Endothelial cell of umbilical vein (primary cell): ENCODE measurements at regions not wholly inside any gene's neighbourhood (a gene's known extent, or its start where the extent isn't known, plus 50 kb on each side); places are given as distances from the start of the nearest gene placed in this dataset.

Experiments used
- BruUV-seq: library from RNA; stranded (reverse); fragments of 400-500 nt; replicated peaks from 2 replicates; lab custom pipeline; 2021; lab: Mats Ljungman, UMichigan
- CTCF ChIA-PET: fragments of 300-600, 350-600 bp; sonication (Branson Sonifier 250); formaldehyde crosslinking; loops from one replicate; lab custom pipeline; 2021; ENCODE audit warnings: antibody characterized with exemption, inconsistent platforms; lab: Charles Lee
- POLR2A ChIA-PET: fragments of 300-600, 350-600 bp; sonication (Branson Sonifier 250); formaldehyde crosslinking; loops from one replicate; lab custom pipeline; 2021; ENCODE audit warnings: antibody characterized with exemption, inconsistent platforms; lab: Charles Lee
- DNase-seq: peaks from one replicate; pipeline ENCODE4 v3.0.0-alpha.2; 2011; ENCODE audit warnings: low read depth, low spot score
- FAIRE-seq: peaks from 2 replicates; lab custom pipeline; 2011; peaks lifted over from hg19 to GRCh38; lab: Jason Lieb, UNC
- H2AFZ ChIP-seq: 2 replicates; pipeline ENCODE4 v1.6.0; 2012; ENCODE audit warnings: low read depth, low read length, control low read depth, inconsistent platforms
- H3K27ac ChIP-seq: 2 replicates; pipeline ENCODE4 v1.5.1; 2011; ENCODE audit warnings: low read depth, mild to moderate bottlenecking, control low read depth, low read length, moderate library complexity; ENCODE audit not compliant: insufficient read depth
- H3K27me3 ChIP-seq, 2 experiments: 2 replicates each; pipeline versions ENCODE4 v1.6.0 to v1.6.1; 2011; ENCODE audit warnings: low read length in 2 of 2, mixed read lengths in 1 of 2; ENCODE audit not compliant: control insufficient read depth in 2 of 2, insufficient read depth in 2 of 2
- H3K36me3 ChIP-seq, 2 experiments: 2 replicates in 1 of 2; 3 replicates in 1 of 2; pipeline ENCODE4 v1.5.1; 2011; ENCODE audit warnings: low read length in 2 of 2, mild to moderate bottlenecking in 1 of 2, moderate library complexity in 1 of 2; ENCODE audit not compliant: control insufficient read depth in 2 of 2, insufficient read depth in 2 of 2; ENCODE audit errors: extremely low read depth in 1 of 2
- H3K4me1 ChIP-seq: 3 replicates; pipeline ENCODE4 v1.5.1; 2011; ENCODE audit warnings: mild to moderate bottlenecking, low read length; ENCODE audit not compliant: control insufficient read depth, insufficient read depth; ENCODE audit errors: extremely low read depth
- H3K4me2 ChIP-seq: 2 replicates; pipeline ENCODE4 v1.6.1; 2011; ENCODE audit warnings: low read length, control low read depth, mixed read lengths; ENCODE audit not compliant: insufficient read depth
- H3K4me3 ChIP-seq, 3 experiments: fragments of 200-600 bp in 1 of 3; sonication (generic), shearing (Covaris generic) in 1 of 3; replicated peaks in 1 of 3; 2 replicates each; pipeline ENCODE4 v1.5.1; 2011 to 2016; ENCODE audit warnings: control low read depth in 3 of 3, low read length in 3 of 3, mild to moderate bottlenecking in 2 of 3, inconsistent platforms in 1 of 3, low read depth in 1 of 3, moderate library complexity in 1 of 3; ENCODE audit not compliant: insufficient read depth in 1 of 3
- H3K79me2 ChIP-seq: 2 replicates; pipeline ENCODE4 v1.6.0; 2012; ENCODE audit warnings: low read length, inconsistent platforms; ENCODE audit not compliant: control insufficient read depth, insufficient read depth
- H3K9ac ChIP-seq: replicated peaks from 2 replicates; pipeline ENCODE3; 2011; ENCODE audit warnings: low read length, control low read depth; ENCODE audit not compliant: insufficient read depth; ENCODE audit errors: extremely low read depth
- H3K9me1 ChIP-seq: replicated peaks from 3 replicates; pipeline ENCODE4 v1.6.0; 2011; ENCODE audit warnings: mild to moderate bottlenecking, low read length; ENCODE audit not compliant: control insufficient read depth, insufficient read depth; ENCODE audit errors: extremely low read depth
- H3K9me3 ChIP-seq: replicated peaks from 2 replicates; pipeline ENCODE4 v1.5.1; 2012; ENCODE audit warnings: low read length, inconsistent platforms; ENCODE audit not compliant: control insufficient read depth, insufficient read depth
- H4K20me1 ChIP-seq: replicated peaks from 2 replicates; pipeline ENCODE3; 2011; ENCODE audit warnings: mild to moderate bottlenecking, low read length; ENCODE audit not compliant: control insufficient read depth, insufficient read depth; ENCODE audit errors: extremely low read depth
- CTCF ChIP-seq, 2 donors: IDR thresholded peaks; 1 replicate in 1 of 2; 2 replicates in 1 of 2; pipeline ENCODE4 v1.5.1; 2011; ENCODE audit warnings: low read length in 2 of 2, mild to moderate bottlenecking in 2 of 2, moderate library complexity in 2 of 2, control low read depth in 1 of 2, inconsistent platforms in 1 of 2, low read depth in 1 of 2; ENCODE audit not compliant: insufficient read depth in 1 of 2; ENCODE audit errors: extremely low read depth in 1 of 2
- EZH2 ChIP-seq: IDR thresholded peaks from 2 replicates; pipeline ENCODE4 v1.6.1; 2012; ENCODE audit warnings: borderline replicate concordance, low read depth, mild to moderate bottlenecking, moderate library complexity, low read length, inconsistent platforms; ENCODE audit not compliant: severe bottlenecking
- FOS ChIP-seq: IDR thresholded peaks from 2 replicates; pipeline ENCODE4 v1.6.1; 2011; ENCODE audit warnings: mild to moderate bottlenecking, low read length, moderate library complexity, borderline replicate concordance; ENCODE audit not compliant: insufficient read depth
- GATA2 ChIP-seq: IDR thresholded peaks from 2 replicates; pipeline ENCODE4 v1.7.0; 2011; ENCODE audit warnings: low read depth, mild to moderate bottlenecking, moderate library complexity, mixed read lengths, low read length; ENCODE audit not compliant: insufficient read length, insufficient read depth
- JUN ChIP-seq: IDR thresholded peaks from 2 replicates; pipeline ENCODE4 v1.6.1; 2011; ENCODE audit warnings: borderline replicate concordance, low read depth; ENCODE audit not compliant: insufficient read length, insufficient read depth
- MAX ChIP-seq: IDR thresholded peaks from 2 replicates; pipeline ENCODE4 v1.6.1; 2011; ENCODE audit not compliant: insufficient read depth, insufficient read length
- MYC ChIP-seq: IDR thresholded peaks from one replicate; pipeline ENCODE4 v1.6.1; 2011; ENCODE audit warnings: mild to moderate bottlenecking, low read depth, low read length
- POLR2A ChIP-seq: IDR thresholded peaks from 2 replicates; pipeline ENCODE4 v1.6.1; 2012; ENCODE audit warnings: low read depth, mild to moderate bottlenecking, control low read depth, low read length
- POLR2AphosphoS5 ChIP-seq: IDR thresholded peaks from 2 replicates; pipeline ENCODE4 v1.6.1; 2012; ENCODE audit warnings: low read depth, mild to moderate bottlenecking, control low read depth, low read length, moderate library complexity; ENCODE audit not compliant: insufficient read depth
- dilution Hi-C: fragments of 300-500 bp; cut with MboI; formaldehyde crosslinking; loops from one replicate; pipeline ENCODE4 v1.15.0; 2019; ENCODE audit warnings: low sequenced_read_pairs; ENCODE audit not compliant: extremely low pct_ligation_motif_present
- intact Hi-C: fragments of 100-400 bp; cut with micrococcal nuclease; formaldehyde crosslinking; loops from one replicate; pipeline ENCODE4 v1.10.0; 2022

- DNase-seq (no peak), FAIRE-seq (no peak)
- no peaks in the 10 kb centered on the region for H3K9me1 ChIP-seq
- intact Hi-C loops (no loop called here), dilution Hi-C loops (no loop called here)
- no peaks in the 10 kb centered on the region for H4K20me1 ChIP-seq
- CTCF ChIA-PET = no interaction called here
- BruUV-seq = no TSS peak
- no peaks in the 10 kb centered on the region for H3K79me2 ChIP-seq
- no peak overlapping the region for H3K4me3 ChIP-seq
- POLR2A ChIA-PET = no interaction called here
- no peaks in the 10 kb centered on the region for H3K36me3 ChIP-seq
- H3K9me3 ChIP-seq = no peaks in the 10 kb centered on the region
- no peak overlapping the region for H2AFZ ChIP-seq
- no peaks in the 10 kb centered on the region for H3K4me1 ChIP-seq
- no peak overlapping the region for H3K9ac ChIP-seq
- H3K27ac ChIP-seq = no peak overlapping the region
- no peak overlapping the region for H3K4me2 ChIP-seq
- no peaks in the 10 kb centered on the region for H3K27me3 ChIP-seq
- no peak for TF ChIP-seq POLR2AphosphoS5
Measured at GRCh38 chr6:97656706-97657350, 373.8 kb upstream of the MMS22L start.

- ChIA-PET CTCF (no interaction called here), POLR2A (no interaction called here)
- H3K4me3 ChIP-seq = no peak overlapping the region
- TF ChIP-seq MAX (no peak), MYC (no peak), FOS (no peak), POLR2AphosphoS5 (no peak), EZH2 (no peak), JUN (no peak), CTCF (IDR thresholded peaks at IDR 0.05; ENCODE audit: extremely low read depth in 1 of 2, insufficient read depth in 1 of 2, low read depth in 1 of 2, low read length in 2 of 2) (no peak), GATA2 (no peak), POLR2A (no peak)
- no TSS peak for BruUV-seq
- DNase-seq (no peak), FAIRE-seq (no peak)
- dilution Hi-C loops (no loop called here), intact Hi-C loops (no loop called here)
- no peaks in the 10 kb centered on the region for H3K9me3 ChIP-seq
- H3K27me3 ChIP-seq = no peaks in the 10 kb centered on the region
- no peaks in the 10 kb centered on the region for H4K20me1 ChIP-seq
- no peak overlapping the region for H3K27ac ChIP-seq
- H3K4me1 ChIP-seq = no peaks in the 10 kb centered on the region
- H3K4me2 ChIP-seq = no peak overlapping the region
- no peaks in the 10 kb centered on the region for H3K9me1 ChIP-seq
- H2AFZ ChIP-seq = no peak overlapping the region
- no peaks in the 10 kb centered on the region for H3K36me3 ChIP-seq
- no peaks in the 10 kb centered on the region for H3K79me2 ChIP-seq
- H3K9ac ChIP-seq = no peak overlapping the region
Measured at GRCh38 chr6:97658090-97658489, 375.1 kb upstream of the MMS22L start.
